Stimulated activated CD8-positive, alpha-beta memory T cell treated with anti-CD3 and anti-CD28 coated beads, Interleukin-7, amount 100 ng/mL, for 1 hour (primary cell): ENCODE measurements at regions not wholly inside any gene's neighbourhood (a gene's known extent, or its start where the extent isn't known, plus 50 kb on each side); places are given as distances from the start of the nearest gene placed in this dataset.

Source experiments
- DNase-seq, 2 donors: peaks; one replicate each; pipeline ENCODE4 v3.0.0-alpha.2; 2020; ENCODE audit warnings: low read depth in 2 of 2

- no peak for DNase-seq
Measured at GRCh38 chr4:130329036-130329435, 1233.1 kb downstream of the C4orf33 start.

DNA sequence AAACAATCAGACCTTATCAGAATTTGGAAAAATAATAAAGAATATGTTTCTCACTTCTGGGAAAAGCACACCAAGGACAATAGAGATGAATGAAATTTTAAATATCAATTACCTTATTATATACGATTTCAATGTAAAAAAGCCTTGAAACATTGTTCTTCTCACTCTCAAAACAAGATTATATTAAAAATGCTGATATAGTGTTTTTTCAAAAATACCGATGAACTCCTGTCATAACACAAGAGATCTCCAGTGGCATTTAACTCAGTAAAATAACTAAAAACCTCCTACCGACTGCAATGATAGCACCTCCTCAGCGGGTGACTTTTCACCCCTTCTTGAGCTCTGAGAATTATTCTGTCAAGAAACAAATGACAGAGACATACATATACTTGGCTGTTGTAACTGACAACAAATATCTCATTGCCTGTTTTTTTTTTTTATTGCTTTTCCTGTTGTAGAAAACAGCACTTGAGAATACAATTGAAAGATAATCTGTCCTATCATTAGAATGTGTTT lies 1237.3 kb downstream of the C4orf33 start:
- no peak for DNase-seq

DNA sequence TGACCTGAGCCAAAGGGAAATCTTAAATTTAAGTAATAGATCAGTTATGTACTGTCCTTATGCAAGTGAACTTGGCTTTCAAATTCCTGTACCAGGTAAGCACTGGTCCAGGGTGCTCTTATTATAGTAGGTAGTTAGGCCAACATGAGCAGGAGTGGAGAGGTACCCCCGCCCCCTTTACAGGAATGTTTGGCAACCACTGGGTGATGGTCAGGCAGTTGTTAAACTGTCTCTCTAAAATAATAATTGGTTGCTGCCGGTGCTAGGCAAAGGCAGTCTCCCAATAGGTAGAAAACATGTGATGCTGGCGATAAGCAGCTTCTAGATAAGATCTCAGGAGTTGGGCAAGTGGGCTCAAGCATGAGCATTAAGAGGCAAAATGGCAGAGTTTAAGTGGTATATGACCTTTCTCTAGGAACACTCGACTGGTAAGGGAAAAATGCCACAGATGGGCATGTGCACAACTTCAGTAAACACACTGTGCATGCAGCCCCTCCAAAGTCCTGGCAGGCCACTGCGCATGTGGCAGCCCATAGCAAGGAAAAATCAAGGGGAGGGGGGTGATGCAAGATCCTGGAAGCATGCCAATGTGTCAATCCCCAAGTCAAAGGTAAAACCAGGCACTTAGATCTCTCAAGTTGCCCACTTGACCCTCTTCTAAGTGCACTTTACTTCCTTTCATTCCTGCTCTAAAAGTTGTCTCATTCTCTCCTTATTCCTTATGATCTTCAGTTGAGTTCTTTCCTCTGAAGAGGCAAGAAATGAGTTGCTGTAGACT lies 1239.7 kb downstream of the C4orf33 start:
- DNase-seq, result no peak

DNA sequence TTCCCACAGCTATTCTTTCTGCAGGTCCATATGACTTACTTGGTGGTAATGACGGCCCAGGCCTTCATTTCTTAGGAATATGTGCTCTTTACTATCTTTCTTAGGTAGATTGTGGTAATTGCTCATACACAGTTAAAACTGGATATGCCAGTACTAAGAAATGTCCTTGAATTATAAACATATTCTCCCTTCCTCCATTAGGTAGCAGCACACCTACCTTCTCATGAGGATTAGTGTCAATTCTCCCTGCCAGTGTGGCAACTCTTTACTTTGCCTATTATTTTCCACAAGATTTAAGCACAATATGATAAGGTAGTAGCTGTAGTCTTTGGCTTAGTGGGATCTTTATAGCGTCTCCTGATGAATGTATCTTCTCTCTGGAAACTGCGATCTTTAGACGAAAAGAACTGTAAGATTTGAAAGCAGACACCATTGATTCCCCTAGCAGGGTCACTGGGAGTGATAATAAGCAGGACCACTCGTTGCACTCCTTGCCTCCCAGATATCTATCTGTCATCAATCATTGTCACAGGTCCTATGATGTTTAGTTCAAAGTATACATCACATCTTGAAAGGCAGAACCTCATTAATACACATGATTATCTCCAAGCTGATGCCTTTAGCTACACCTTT lies 1240.7 kb downstream of the C4orf33 start:
- DNase-seq, result no peak

GRCh38 chr4:130338851-130339250 lies 1242.9 kb downstream of the C4orf33 start:
- no peak for DNase-seq

- DNase-seq, result no peak
Measured at GRCh38 chr4:130349745-130350144, 1253.8 kb downstream of the C4orf33 start.

DNA sequence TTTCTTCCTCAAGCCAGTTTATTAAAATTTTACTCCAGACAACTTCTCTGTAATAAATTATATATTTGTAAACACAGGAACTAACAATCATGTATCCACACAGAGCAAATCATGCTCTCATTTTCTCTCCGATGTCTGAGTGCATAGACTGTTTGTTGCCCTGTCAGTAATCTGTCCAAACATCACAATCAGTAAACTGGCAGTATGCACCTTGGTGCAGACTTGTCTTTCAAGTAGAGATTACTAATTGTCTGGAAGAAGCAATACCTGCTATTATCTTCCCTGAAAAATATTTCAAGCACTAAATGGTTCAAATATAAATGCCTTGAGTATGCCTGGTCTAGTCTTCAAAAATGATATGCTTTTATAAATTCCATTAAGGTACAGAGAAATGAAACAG lies 1260.9 kb downstream of the C4orf33 start:
- DNase-seq, result no peak

DNA sequence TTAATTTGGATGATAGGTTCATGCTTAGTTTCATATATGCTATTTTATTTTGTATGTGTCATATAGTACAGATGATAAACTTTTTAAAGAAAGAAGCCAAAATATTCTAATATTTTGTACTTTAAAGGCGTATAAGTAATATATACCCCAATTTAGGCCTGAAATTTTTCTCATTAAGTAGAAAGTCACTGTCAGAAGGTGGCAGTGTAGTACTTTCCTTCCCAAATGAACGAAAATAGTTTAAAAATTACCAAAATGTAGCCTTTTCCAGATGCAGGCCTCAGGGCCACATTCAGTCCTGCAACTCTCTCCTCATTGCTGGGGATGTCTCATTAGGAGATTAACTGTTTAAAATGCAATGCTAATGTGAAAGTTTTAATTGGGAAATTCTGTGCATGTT lies 1263.6 kb downstream of the C4orf33 start:
- no peak for DNase-seq

DNA sequence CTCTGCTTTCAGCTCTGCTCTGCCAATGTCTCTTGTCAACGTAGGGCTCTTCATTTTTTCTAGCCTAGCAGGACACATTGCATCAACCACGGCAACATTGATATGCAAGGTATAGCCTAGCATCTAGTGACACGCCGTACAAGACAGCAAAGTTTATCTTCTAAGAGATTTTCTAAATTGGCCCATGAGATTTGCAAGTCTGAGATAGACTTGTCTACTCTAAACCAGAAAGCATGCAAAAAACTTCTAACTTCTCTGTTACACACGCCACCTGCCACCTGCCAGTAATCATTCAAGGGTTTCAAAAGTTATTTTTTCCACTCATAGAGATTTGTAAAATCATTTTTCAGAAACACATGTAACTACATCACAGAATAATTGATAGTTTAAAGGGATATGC lies 1265.7 kb downstream of the C4orf33 start:
- DNase-seq, result no peak

DNA sequence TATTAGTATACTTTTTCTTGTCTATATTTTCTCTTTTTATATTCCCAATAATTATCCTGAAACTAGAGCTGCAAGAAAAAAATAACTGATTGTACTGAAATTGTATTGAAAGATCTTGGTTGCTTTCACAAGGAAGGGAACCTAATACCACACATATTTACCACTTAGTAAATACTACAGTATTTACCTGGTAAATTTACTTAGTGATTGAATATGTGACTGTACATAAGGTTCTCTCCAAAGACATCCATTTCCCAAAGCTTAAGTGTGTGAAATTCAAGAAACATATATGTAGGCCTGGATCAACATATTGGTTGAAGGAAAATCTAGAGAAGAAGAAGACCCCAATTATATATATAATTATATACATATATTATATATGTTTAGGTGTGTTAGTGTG lies 1272.7 kb downstream of the C4orf33 start:
- DNase-seq, result no peak

DNA sequence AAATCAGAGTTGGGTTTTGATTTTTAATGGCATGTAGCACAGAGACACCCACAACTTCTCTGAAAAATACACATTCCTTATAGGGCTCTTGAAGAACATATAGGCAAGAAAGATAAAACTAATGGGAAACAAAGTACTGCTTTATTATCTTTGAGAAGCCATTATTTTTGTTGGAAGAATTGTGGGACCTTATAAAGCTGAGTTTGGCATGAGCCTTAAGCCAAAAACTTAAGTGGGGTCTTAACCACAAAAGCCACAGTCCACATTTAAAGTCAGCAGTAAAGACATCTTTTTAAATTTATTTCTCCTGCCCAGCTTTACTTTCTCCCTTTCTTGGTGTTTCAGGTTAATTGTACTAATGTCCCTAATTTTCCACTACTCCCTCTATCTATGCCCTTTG lies 1297.3 kb downstream of the C4orf33 start:
- DNase-seq, result no peak

- DNase-seq, result no peak
Measured at GRCh38 chr4:130393642-130394041, 1297.7 kb downstream of the C4orf33 start.

GRCh38 chr4:130395871-130396270 lies 1299.9 kb downstream of the C4orf33 start:
- no peak for DNase-seq

- DNase-seq, result no peak
Measured at GRCh38 chr4:130403221-130403620, 1307.3 kb downstream of the C4orf33 start.

DNA sequence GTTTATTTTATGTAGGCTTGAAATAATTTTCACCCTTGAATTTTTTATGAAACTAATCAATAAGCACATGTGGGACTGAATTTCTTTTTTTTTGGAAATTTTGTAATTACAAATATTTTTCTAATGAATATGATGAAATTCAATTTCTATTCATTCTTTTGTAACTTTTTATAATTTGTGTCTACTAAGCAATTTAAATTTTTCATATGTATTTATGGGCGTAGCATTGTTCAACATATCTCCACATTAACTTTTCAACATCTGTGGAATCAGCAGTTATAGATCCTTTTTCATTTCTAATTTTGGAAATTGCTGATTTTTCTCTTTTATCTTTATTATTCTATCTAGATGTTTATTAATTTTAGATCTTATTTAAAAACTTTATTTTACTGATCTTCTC lies 1320.3 kb downstream of the C4orf33 start:
- DNase-seq, result no peak

DNA sequence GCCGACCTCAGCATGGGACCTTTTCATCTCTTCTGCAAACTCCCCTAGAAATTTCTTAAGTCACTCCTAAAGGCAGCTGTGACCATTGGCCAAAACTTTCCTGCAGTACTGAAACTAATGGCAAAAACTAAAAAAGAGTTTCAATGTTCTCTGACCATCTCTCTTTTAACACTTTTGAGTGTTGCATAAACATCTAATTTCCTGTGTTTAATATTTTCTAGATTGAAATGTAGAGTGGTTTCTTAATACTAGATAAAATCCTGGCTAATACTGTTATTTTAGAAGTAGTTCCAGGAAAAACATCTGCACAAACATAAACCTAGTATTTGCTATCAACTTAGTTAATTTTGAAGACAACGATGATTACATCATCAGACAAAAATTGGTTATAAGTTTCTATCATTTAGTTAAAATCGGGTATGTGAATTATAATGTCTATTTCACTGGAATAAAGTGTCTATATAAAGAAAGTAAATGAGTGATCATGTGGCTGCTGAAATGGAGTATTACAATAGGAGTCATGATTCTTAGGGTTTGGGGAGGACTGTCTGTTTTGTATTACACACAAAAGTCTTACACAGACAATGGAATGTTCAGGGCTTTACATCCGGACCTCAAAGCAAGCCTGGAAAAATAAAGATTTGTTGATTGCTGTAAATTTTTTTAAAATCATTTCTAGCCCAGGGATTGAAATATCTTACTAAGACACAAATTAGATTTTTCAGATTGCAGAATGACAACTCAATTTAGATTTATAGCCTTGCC lies 1323.4 kb downstream of the C4orf33 start:
- no peak for DNase-seq

DNA sequence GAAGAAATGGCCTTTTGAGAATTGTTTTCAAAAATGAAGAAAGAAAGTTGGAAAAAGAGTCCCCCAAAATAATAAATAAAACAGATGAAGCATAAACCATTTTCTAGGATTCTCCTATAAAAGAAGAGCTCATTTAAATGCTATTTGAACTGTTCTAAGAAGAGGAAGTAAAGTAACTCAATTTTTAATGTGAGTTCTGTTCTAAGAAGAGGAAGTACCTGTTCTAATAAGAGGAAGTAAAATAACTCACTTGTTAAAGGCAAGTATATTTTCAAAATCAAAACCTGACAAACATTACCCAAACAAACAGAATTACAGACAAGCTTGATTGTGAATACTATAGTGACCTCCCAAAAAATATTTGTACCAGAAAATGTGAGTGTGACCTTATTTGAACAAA lies 1326.3 kb downstream of the C4orf33 start:
- DNase-seq, result no peak

DNA sequence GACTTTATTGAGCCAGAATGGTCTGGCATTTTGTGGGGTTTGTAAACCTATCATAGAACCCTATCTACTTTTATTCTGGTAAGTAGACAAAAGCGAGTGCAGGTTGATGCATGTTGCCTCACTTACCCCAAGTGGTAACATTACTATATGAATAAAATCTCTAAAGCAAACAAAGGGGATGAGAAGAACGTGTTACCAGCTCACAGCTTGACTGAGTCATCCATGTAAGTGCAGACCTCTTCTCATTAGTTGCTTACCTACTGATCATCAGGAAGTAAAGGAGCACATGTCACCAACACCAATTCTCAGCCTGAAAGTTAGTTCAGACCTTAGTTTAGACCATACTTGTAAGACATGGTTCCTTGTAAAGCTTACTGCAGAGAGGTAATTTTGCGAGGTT lies 1328.3 kb downstream of the C4orf33 start:
- no peak for DNase-seq

GRCh38 chr4:130432289-130432688 lies 1336.3 kb downstream of the C4orf33 start:
- DNase-seq, result no peak

DNA sequence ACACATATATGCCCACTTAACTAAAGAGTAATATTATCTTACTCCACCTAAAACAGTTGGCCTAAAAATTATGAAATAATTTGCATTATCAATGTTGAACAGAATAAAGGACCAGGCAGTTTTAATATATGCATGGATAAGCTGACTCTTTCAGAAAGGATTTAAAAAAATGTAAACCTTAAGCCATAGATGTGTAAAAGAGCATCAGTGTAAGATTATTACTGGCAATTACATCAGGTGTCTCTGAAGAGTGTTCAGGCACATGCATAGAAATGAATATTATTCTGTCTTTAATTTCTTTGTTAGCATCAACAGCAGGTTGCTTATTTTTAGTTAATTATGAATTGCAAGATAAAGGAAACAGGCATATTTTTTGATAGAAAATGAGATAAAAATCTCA lies 1353.8 kb downstream of the C4orf33 start:
- DNase-seq, result no peak

GRCh38 chr4:130468340-130468739 lies 1372.4 kb downstream of the C4orf33 start:
- no peak for DNase-seq

DNA sequence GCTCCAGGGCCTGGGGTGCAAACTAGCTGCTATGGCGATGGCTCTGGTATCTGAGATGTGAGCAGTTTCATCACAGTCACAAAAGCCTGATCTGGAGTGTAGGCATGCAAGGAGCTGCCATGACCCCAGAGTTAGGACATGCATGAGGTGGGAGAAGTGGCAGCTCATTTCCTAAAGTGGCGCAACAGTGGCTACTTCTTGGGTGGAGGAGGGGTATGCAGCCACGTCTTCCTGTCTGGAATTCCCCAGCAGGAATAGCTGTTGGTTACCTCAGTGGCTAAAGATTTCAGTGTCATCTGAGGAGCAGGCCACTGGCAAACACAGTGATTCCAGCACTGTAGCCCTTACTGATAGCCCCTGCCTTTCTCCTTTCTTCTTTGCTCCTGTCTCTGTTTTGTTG lies 1382.5 kb downstream of the C4orf33 start:
- no peak for DNase-seq

- DNase-seq, result no peak
Measured at GRCh38 chr4:130479020-130479419, 1383.1 kb downstream of the C4orf33 start.
